ENCODE measurements at regions not wholly inside any gene's neighbourhood (a gene's known extent, or its start where the extent isn't known, plus 50 kb on each side); places are given as distances from the start of the nearest gene placed in this dataset.

GRCh38 chr6:14638906-14639761 lies 521.6 kb downstream of the CD83 start:
- H3K4me1 ChIP-seq (ENCODE audit: insufficient read depth, poor library complexity, severe bottlenecking), result peaks cover 5% of the 10 kb centered on the region
- no peaks in the 10 kb centered on the region for H3K27me3 ChIP-seq (ENCODE audit: insufficient read depth, poor library complexity, severe bottlenecking)
- H3K4me3 ChIP-seq (ENCODE audit: severe bottlenecking), result no peak overlapping the region

DNA sequence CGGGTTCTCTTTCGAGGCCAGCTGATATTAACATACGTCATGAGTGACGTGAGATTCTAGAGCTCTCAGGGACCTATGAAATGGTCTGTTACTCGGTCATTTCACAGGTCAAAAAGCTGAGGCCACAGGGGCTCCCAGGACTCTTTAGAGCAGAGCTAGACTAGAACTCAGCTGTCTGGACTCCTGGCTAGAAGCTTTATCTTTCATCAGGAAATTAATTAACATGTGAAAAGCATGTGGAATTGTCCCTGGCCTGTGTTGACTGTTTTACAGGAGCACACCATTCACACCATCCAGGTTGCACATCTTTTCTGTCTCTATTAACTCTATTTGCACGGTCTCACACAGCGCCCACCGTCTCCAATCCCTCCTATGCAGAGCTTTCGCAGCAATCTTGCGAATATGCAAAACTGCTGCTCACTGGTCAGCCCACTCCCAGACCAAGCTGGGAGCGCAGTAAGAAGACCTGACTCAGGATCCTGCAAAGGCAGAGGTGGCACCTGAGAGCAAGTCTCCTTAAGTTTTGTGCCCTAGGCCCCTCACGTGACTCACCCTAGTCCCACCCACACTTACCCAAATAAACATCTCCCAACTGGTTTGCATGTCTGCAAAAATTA lies 522.5 kb downstream of the CD83 start:
- ATAC-seq (ENCODE audit: low read depth) (no peak), DNase-seq (ENCODE audit: low spot score) (no peak)
- no peak overlapping the region for H3K4me3 ChIP-seq (ENCODE audit: severe bottlenecking)
- H3K27ac ChIP-seq (ENCODE audit: poor library complexity, severe bottlenecking), result no peak overlapping the region
- H3K9me3 ChIP-seq (ENCODE audit: severe bottlenecking), result no peaks in the 10 kb centered on the region
- TF ChIP-seq CTCF (IDR thresholded peaks at IDR 0.05; ENCODE audit: poor library complexity, severe bottlenecking), result no peak
- no peaks in the 10 kb centered on the region for H3K36me3 ChIP-seq (ENCODE audit: low read depth)
- H3K4me1 ChIP-seq (ENCODE audit: insufficient read depth, poor library complexity, severe bottlenecking), result peaks cover 5% of the 10 kb centered on the region
- no peaks in the 10 kb centered on the region for H3K27me3 ChIP-seq (ENCODE audit: insufficient read depth, poor library complexity, severe bottlenecking)

More at GRCh38 chr6:14638906-14639761, 521.6 kb downstream of the CD83 start:
- no peak for TF ChIP-seq CTCF (IDR thresholded peaks at IDR 0.05; ENCODE audit: poor library complexity, severe bottlenecking)
- DNase-seq (ENCODE audit: low spot score) (no peak), ATAC-seq (ENCODE audit: low read depth) (no peak)
- no peak overlapping the region for H3K27ac ChIP-seq (ENCODE audit: poor library complexity, severe bottlenecking)
- H3K36me3 ChIP-seq (ENCODE audit: low read depth), result no peaks in the 10 kb centered on the region
- H3K9me3 ChIP-seq (ENCODE audit: severe bottlenecking), result no peaks in the 10 kb centered on the region

DNA sequence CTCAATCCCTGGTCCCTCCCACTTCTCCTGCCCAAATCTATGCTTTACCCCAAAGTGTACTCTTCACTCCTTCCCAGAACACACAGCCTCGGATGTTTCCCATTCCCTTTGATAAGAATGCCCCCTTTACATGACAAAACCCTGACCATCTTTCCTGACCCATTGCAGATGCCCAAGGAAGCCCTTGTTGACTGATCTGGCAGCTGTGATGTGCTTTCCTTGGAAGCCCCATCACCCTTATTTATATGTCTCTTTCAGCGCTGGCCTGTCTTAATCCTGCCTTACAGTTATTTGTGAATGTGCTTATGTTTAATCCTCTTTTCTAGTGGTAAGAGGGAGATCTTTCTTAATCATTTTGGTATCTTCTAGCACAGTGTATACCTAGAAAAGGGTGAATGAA lies 523.1 kb downstream of the CD83 start:
- peaks cover under 1% of the 10 kb centered on the region for H3K4me1 ChIP-seq (ENCODE audit: insufficient read depth, poor library complexity, severe bottlenecking)
- no peaks in the 10 kb centered on the region for H3K9me3 ChIP-seq (ENCODE audit: severe bottlenecking)
- no peak for TF ChIP-seq CTCF (IDR thresholded peaks at IDR 0.05; ENCODE audit: poor library complexity, severe bottlenecking)
- DNase-seq (ENCODE audit: low spot score) (no peak), ATAC-seq (ENCODE audit: low read depth) (no peak)
- no peaks in the 10 kb centered on the region for H3K36me3 ChIP-seq (ENCODE audit: low read depth)
- no peak overlapping the region for H3K4me3 ChIP-seq (ENCODE audit: severe bottlenecking)
- H3K27ac ChIP-seq (ENCODE audit: poor library complexity, severe bottlenecking), result no peak overlapping the region
- H3K27me3 ChIP-seq (ENCODE audit: insufficient read depth, poor library complexity, severe bottlenecking), result no peaks in the 10 kb centered on the region

DNA sequence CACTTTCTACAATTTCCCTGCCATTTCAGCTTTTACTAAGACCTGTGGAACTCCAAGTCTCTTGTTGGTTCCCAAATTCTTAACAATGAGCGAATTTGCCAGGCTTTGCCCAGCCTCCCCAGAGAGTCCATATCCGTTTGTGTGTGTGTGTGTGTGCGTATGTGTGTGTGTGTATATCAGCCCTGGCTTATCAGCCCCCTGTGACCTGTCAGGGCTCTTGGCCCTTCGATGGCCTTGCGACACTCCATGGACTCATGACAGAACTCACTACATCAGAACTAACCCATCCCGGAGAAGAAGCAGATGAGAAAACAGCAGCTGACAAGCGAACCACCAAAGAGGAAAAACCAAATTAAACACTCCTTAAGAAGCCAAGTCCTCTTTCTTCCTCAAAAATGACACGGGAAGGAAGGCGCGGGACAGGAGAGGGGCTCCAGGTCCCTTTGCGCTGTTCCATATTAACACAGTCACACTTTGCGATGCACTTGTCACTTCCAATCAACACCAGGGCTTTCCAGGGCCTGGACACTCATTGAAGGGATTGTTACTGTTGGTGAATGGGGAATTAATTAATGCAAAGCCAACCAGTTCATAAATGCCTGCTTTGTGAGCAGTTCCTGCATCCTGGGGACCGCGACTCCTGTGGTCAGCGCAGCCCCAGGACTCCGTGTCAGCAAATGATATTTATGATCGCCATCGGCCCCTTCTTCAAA lies 524.0 kb downstream of the CD83 start:
- Histone ChIP-seq H3K27ac (ENCODE audit: poor library complexity, severe bottlenecking) (no peak overlapping the region), H3K27me3 (ENCODE audit: insufficient read depth, poor library complexity, severe bottlenecking) (no peaks in the 10 kb centered on the region), H3K4me1 (ENCODE audit: insufficient read depth, poor library complexity, severe bottlenecking) (no peaks in the 10 kb centered on the region), H3K9me3 (ENCODE audit: severe bottlenecking) (no peaks in the 10 kb centered on the region), H3K4me3 (ENCODE audit: severe bottlenecking) (no peak overlapping the region), H3K36me3 (ENCODE audit: low read depth) (no peaks in the 10 kb centered on the region)
- no peak for TF ChIP-seq CTCF (IDR thresholded peaks at IDR 0.05; ENCODE audit: poor library complexity, severe bottlenecking)
- no peak for ATAC-seq (ENCODE audit: low read depth)
- no peak for DNase-seq (ENCODE audit: low spot score)
